NCI-H69 (cell line): ENCODE measurements at regions not wholly inside any gene's neighbourhood (a gene's known extent, or its start where the extent isn't known, plus 50 kb on each side); places are given as distances from the start of the nearest gene placed in this dataset.
"Not testable (repeated sequence)": the region's sequence is repeated elsewhere in the genome, so short reads cannot be mapped to it uniquely, and the experiment has no call there.

Experiments
- DNase-seq: peaks from one replicate; lab custom pipeline; 2025; lab: John Stamatoyannopoulos, UW

DNA sequence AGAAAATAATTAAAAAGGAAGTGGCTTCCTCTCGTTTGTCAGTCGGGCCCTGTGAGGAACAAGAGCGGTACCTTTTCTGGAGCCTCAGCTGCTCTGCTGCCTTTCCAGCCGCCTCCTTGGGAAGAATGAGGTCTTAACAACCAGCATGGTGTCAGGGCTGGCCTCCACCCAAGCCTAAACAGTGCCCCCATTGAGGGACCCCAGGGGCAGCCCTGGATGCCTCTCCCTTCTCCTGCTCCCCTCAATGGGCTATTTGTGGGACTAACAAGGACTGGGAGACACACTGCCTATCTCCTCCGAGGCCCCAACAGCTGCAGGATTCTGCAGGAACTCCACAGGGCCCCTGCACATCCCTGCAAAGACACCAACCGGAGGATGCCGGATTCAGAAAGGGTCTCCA, 155.4 kb upstream of the MAP3K1 start:
- no peak for DNase-seq

DNA sequence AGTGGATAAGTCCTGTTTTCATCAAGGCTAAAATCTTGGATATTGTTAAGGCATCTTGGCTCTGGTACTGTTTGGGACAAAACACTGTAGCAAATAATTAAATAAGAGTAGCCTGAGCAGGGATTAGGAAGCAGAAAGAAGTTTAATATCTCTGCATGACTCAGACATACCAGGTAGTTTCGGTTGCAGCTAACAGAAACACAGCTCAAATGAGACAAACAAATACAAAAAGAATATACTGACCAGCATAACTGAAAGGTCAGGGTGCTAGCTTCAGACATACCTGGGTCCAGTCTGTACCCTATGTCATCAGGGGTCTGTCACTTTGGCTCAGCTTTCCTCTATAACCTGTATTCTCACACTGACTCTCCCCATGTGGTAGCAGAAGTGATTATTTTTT, 156.4 kb upstream of the MAP3K1 start:
- no peak for DNase-seq

DNA sequence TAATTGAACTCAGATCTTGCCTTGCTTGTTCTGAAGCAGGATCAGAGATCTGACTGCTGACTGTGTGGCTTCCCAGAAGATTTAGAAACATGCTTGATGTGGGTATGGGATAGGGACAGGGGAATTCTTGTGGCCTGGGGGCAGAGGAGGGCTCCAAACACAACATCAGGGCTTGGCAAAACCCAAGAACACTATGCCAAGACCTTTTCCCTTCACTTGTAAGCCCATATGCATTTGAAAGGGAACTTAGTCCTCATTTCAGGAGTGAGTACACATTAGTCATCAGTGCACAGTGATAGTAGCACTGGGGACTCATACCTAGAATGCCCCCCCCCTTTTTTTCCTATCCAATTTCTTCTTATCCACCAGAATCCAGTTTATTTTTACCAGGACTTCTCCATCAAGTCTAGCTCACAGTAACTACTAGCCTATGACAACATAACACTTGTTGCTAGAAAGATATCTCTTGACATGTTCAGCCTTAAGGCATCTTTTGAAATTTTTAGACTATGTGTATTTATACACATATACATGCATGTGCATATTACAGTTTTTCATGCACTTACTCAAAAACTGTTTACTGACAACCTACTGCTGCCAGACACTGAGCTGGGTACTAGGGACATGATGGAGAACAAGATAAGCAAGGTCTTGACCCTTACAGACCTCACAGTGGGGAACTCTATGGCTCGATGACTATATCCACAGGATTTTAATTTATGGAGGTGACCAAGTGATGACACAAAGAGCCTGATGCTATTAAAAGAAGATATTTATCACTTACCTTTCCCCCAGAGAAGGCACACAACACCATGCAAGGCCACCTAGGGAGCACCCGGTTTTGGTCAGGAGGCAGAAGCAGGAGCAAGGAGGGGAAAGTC, 158.3 kb upstream of the MAP3K1 start:
- no peak for DNase-seq

DNA sequence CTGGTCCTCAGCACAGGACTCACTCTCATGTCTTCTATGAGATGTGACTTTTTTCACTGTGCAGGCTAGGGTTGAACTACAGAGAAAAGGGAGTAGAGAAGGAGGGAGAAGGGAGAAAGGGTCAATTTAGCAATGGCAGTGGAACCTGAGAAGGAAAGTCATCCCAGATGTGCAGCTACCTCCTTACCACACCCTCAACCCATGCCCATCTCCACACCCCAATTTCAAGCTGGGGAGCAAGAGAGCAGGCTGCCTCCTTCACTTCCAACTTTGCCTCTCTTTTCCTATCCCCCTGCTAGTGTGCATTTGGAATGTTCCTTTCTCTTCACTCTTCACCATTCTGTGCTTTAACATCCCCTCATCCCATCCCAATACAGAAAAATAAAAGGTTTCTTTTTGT, 163.5 kb upstream of the MAP3K1 start:
- no peak for DNase-seq

DNA sequence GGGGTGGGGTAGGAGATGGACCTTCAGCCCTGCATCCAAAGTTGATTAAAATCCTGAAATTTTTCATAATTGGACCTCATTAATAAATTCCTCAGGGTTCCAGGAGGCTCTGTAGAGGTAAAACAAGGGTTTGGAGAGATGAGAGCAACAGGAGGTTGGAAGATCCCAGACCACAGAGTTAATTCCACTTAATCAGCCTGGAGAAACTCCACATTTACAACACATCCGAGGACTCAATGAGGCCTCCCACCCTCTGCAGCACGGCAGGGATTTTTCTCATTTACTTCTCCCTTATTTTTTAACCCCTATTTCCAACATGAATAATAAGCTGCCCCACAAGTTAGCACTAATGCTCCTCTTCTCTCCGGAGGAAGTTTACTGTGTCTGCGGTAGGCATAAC, 165.0 kb upstream of the MAP3K1 start:
- DNase-seq: no peak

DNA sequence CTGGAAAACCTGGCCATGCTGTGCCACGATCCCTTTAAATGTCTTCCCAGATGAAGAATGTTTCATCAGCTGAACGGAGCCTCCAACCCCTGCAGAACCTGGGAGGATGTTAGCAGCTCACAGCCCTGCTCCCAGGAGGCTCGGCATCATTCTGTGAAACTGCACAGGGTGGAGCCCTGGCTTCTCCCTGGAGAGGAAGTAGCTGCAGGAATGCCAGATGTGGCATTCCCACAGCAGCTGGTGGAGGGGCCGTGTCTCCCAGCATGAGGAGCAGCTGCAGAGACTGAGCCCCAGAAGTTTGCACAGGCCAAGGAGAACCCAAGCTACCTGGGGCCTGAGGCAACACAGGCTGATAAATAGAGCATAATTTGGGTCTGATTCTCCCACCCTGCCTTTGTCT, 165.8 kb upstream of the MAP3K1 start:
- DNase-seq: peak; percentile 82

DNA sequence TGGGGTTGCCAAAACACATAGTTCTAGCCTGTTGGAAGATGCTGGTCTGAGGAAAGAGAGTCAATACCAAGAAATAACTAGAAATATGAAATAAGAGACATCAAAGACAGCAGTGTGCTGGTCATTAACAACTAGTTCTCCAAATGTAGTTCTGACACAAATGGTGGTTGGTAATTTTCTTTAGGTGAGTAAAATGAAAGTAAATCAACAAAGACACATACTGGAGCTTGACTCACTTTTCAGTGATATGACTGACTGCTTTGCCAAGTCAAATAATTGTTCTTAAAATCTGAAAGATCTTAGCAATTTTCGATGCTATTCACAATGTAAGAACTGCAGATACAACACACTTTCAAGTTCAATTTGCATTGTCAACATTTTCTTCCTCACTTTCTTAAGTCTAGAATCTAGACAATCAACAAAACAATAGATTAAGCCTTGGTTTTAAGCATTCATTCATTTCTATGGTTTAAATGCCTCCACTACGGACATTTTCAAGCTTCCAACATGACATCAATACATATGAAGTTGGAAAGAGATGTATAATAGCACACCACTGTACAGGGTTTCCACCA, 166.8 kb upstream of the MAP3K1 start:
- no peak for DNase-seq

DNA sequence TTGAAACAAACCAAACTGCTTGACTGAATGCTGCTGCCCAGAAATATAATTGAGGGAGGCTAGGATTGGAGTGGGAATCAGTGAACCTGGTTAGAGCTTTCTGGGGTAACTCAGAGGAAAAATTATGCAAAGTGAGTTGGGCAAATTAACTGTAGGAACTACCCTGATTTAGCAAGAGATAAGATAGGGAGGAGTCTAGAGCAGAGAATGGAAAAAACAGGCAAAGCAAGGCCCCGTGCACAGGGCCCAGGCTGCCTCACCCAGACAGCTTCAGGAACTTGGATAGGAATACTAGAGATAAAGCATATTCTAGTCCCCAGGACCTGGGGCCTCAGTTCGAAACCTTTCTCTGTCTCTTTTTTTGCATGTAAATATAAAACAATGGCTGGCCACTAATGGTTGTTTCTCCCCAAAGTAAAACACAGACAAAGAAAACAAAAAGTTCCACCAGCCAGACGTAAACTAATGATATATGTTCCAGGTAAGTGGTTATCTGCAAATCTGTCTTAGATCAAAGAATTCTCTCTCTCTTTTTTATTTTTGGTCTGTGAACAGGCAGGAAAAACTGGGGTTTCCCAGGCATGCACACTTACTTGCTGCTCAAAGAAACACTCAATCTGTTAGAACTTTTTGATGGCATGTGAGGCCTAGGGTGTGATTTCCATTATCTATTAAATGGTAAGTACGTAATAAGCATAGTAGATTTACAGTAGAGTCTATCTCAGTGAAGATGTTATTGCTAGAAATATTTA, 168.1 kb upstream of the MAP3K1 start:
- no peak for DNase-seq

DNA sequence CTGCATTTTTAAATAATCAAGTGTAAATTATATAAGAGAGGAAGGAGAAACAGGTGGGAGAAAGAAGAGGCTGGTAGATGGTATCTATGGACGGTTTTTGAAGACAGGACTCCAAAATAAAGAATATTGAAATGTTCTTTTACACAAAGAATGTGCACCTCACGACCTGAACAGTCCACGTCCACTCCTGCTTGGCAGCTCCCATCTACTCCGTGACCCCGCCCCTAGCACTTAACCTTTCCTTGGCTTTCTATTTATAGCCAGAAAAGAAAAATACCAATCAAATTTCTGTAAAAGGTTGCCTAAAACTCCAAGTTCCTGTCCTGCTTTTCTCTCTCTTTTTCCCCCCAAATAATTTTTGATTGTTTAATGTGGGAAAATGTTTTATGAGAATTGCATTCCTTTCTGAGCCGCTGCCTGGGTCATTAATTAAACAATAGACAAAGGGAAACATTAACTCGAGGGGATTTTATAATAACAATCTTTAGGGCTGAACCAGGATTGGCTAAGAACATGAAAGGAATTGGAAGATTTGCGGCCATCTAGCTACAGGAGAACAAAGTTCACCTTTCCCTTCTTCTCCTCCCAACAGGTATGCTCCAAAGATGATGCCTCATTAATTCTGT, 173.6 kb upstream of the MAP3K1 start:
- DNase-seq: no peak

DNA sequence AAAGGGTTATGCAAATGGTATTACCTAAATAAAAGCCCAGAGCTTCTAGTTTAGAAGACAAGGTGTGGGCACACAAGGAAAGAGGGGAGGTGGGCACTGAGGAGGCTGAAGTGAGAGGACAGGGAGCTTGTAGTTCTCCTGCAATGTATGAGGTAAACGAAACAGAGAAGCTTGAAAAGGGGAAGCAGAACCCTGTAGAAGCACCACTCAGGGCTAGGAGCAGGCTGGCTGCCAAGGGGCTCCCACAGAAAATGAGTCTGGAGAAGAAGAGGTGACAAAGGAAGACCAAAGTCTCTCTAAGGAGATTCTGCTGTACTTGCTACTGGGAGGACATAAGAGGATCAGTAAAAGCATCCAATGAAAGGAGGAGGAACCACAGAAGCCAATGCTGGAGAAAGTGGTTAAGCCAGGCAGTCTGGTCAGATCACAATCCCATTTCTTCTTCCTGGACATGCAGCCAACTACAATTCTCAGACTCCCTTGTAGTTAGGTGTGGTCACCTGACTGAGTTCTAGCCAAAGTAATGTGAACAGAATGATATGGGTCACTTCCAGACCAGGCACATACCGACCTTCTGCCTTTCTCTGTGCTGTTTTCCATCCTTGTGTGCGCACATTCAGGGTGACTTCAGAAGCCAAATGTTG, 174.5 kb upstream of the MAP3K1 start:
- DNase-seq: peak; percentile 10

DNA sequence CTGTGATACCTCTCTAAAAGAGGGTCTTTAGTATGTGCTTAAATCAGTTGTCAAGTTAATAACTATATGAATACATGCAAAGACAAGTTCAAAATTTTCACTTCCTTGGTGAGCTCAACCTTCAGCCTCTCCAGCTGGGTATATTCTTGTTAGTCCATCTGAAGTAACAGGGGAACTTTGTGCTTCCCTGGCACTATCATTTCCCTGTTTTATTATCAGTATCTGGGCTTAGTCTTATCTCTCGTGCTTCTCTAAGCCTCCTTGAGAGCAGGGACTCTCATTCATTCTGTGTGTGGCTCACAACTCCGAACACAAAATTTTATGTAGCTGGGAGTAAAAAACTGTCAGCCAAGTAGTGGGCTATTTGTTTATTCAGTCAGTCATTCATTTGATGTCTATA, 175.9 kb upstream of the MAP3K1 start:
- no peak for DNase-seq

DNA sequence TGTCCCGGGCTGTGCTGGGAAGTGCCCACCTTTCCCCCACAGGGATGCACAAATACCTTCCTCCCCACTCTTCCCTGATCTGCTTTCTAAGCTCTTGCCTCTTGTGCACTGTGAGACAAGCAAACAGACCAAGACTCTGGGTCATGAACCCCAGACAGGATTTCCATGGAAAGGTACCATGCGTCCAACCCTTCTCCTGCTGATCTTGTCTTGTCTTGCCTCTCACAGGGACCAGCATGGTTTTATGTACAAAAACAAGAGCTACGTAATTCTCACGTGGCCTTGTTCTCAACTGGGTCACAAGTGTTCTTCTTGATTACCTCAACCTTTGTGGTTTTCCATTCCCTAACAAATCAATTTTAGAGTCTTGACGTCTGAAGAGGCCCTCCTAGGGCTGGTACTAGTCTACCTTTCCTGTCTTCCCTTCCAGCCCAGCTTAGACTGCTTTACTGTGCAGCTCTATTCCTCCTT, 176.5 kb upstream of the MAP3K1 start:
- peak; percentile 61 for DNase-seq

DNA sequence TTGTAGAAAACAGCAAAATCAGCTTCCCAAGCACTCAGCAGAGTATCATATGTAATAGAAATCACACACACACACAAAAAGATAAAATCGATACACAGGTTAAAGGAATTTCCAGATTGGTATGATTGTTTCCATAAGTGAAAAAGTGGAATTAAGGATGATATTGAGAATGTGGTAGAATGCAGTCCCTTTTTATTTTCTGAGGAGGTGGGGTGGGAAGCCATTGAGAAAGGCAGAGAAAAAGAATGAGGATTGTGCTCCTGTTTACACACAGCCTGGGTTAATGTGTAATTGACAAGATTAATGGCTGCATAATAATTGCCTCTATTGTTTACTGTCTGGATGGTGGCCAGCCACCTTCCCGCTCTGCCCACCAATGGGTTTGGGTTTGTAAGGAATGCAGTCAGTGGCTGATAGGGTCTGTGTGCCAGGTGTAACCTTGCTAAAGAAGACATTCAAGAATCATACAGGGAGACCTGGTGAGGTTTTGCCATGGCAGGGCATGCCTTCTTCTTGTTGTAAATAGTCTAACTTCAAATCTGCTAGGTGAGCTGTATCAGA, 177.2 kb upstream of the MAP3K1 start:
- DNase-seq: peak; percentile 96

DNA sequence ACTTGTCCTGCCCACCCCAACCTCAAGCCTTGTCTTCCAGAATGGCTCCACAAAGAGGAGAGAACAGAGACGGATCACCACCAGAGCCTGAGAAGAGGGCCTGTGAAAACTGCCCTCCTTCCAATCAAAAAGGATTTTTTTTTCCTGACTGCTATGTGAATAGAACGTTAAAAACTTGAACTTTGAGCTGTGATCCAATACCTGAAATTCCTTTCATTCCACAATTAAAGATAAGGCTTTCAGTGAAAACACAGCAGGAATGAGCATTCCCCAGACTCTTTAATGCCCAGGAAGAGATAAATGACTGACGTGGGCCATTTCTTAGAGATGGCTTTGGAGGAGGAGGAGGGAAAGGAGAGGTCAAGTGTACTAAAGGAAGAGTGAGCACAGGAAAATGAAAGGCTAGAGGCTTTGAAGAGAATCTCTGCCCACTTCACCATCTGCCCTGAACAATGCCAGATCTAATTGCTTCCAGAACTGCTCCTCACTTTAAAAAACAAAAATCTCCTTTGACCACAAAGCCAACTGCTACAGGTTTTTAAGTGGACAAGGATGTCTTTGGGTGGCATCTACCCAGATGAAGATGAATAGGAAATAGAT, 177.9 kb upstream of the MAP3K1 start:
- DNase-seq: peak; percentile 90

DNA sequence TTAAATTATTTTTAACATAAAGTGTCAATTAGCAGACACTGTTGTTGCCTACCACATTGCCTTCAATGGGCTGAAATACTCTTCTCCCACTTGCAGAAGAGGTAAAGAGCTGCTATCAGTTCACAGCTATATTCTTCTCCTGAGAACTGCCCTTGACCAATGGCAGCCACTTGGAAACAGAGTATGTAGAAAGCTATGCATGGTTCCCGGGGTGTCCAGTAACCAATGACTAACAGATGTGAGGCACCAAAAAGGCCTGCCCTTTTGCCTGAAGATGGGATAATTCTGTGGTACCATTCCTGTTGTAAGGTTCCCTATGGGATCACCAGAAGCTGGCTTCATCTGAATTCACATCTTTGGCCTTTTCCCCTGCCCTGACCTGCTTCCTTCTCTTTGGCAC, 181.4 kb upstream of the MAP3K1 start:
- no peak for DNase-seq

DNA sequence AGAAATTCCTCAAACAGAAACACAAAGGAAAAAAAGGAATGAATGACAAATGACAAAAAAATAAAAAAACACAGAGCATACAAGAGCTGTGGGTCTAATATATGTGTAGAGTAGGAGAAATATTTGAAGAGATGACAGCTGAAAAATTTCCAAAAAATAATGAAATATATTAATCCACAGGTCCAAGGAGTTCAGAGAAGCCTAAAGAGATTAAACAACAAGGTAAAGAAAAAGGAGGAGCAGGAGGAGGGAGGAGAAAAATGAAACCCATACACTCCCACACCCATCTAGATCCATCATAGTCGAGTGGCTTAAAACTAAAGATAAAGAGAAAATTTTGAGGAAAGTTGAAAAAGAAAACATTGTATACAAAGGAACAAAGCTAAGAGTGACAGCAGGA, 182.4 kb upstream of the MAP3K1 start:
- no peak for DNase-seq

DNA sequence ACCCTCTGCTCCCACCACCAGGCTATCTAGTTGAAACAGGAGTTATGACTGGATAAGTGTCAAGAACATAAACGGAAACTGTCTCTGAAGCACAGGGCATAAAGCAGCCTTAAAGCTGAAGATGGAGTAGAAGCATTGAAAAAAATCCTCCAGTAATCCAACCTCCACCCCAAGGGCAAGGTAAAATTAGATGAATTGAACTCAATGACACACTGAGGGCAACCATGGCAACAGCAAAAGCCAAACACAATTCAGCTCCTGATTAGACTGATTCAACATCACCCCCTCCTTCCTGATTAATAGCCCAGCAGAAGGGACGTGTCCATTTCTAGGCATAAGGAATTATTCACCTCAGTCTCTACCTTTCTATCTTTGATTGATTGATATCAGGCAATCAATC, 183.2 kb upstream of the MAP3K1 start:
- DNase-seq: peak; percentile 83

DNA sequence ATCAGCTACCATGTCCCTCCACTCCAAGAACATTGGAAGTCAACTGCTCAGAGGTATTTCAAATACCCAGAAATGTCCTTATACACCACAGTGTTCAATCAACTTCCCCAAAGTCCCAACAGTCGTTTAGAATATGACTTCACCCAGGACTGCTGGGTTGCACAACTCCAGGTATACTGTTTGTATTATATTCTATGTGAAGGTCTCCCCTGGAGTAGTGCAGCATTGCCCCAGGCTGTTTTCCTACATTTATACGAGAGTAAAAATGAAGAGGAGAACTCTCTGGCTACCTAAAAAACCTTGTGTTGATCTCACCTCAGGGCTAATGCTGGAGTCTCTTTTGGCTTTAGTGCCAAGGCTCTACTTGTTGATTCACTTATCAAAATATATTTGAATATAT, 183.6 kb upstream of the MAP3K1 start:
- peak; percentile 90 for DNase-seq

DNA sequence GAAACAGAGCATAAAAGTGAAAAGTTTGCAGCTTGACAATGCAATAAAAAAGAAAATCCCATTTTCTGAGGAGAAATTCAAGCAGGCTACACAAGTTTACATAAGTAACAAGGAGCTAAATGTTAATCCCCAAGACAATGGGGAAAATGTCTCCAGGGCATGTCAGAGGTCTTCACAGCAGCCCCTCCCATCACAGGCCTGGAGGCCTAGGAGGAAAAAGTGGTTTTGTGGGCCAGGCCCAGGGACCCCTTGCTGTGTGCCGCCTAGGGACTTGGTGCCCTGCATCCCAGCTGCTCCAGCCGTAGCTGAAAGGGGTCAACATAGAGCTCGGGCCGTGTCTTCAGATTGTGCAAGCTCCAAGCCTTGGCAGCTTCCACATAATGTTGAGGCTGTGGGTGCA, 186.7 kb upstream of the MAP3K1 start:
- not testable (repeated sequence) for DNase-seq

DNA sequence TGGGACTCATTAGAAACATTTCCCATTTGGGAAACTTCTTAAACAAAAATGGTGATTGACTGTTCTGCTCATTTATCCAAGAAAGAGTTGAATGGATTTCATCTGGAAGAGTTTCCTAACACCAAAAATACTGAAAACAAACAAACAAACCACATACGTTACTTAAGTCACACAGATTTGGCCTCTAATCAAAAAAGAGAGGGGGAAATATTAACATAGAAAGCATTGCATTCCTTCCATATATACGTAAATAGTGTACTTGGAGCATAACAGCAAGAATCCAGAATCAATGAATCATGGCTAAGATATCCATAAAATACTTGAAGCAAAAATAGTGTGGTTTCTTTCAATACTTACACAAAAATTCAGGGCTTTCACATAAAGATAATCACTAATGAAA, 189.8 kb upstream of the MAP3K1 start:
- no peak for DNase-seq

DNA sequence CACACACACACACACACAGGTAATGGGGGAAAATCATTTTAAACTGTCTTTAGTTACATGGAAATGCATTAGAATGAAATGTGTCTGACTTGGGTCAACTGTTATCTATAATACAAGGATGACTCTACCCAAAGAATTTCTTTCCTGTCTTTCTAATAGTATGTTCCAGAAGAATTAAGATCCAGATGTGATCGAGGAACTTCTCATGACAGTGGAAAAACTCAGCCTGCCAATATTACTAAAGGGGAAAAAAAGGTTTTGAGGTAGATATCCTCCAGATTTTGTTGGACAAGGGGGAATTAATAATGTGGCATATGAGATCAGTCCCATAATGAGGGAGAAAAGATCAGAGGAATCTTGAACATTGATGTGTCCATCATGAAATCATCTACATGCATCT, 190.6 kb upstream of the MAP3K1 start:
- DNase-seq: no peak
